BJ (cell line): ENCODE measurements at regions not wholly inside any gene's neighbourhood (a gene's known extent, or its start where the extent isn't known, plus 50 kb on each side); places are given as distances from the start of the nearest gene placed in this dataset.

Experiments
- CTCF ChIA-PET: fragments of 350-600 bp; formaldehyde crosslinking; extraction: SDS; loops from one replicate; lab custom pipeline; 2021; ENCODE audit warnings: antibody characterized with exemption, inconsistent platforms; lab: Yijun Ruan, JAX
- POLR2A ChIA-PET: fragments of 300-600 bp; sonication (Branson Sonifier 250); formaldehyde crosslinking; extraction: SDS; loops from one replicate; lab custom pipeline; 2021; ENCODE audit warnings: antibody characterized with exemption; lab: Charles Lee
- DNase-seq: peaks from one replicate; pipeline ENCODE4 v3.0.0-alpha.2; 2011; ENCODE audit warnings: low read depth
- H3K27me3 ChIP-seq: 2 replicates; pipeline ENCODE4 v1.6.0; 2011; ENCODE audit warnings: low read length; ENCODE audit not compliant: control insufficient read depth, insufficient read depth
- H3K36me3 ChIP-seq: 2 replicates; pipeline ENCODE4 v1.5.1; 2011; ENCODE audit warnings: low read length; ENCODE audit not compliant: control insufficient read depth, insufficient read depth
- H3K4me3 ChIP-seq: 2 replicates; pipeline ENCODE4 v1.5.1; 2011; ENCODE audit warnings: low read depth, mild to moderate bottlenecking, control low read depth, low read length
- TF ChIP-seq, protein P1 (sequence below): IDR thresholded peaks from 2 replicates; pipeline ENCODE4 v1.5.1; 2011; ENCODE audit warnings: low read depth, mild to moderate bottlenecking, control low read depth, inconsistent platforms, low read length, moderate library complexity; ENCODE audit not compliant: insufficient read depth

DNA sequence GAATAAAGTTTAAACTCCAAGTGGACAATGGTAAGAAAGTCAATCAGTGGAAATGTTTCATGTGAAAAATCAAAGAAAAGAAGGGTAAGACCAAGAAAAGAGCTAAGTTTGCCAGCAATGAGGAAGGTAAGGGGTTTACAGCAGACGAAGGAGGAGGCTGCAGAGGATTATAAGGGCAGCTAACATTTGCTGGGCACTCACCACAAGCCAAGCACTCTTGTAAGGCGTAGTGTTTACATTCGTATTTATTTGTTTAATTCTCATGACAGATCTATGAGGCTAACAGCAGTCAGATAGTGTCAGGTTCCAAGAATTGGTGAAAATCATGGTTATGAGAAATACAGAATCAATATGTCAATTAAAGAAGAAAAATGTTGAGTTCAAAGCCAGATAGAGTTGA is 75.2 kb upstream of the NGF start:
- CTCF ChIA-PET, result interaction anchor here (1.1 to 1.8 kb wide), 2 partner anchors 13 to 56 kb away, joined by 3 read pairs; no protein-coding TSS in a partner anchor
- POLR2A ChIA-PET, result no interaction called here
- TF ChIP-seq, protein P1, sequence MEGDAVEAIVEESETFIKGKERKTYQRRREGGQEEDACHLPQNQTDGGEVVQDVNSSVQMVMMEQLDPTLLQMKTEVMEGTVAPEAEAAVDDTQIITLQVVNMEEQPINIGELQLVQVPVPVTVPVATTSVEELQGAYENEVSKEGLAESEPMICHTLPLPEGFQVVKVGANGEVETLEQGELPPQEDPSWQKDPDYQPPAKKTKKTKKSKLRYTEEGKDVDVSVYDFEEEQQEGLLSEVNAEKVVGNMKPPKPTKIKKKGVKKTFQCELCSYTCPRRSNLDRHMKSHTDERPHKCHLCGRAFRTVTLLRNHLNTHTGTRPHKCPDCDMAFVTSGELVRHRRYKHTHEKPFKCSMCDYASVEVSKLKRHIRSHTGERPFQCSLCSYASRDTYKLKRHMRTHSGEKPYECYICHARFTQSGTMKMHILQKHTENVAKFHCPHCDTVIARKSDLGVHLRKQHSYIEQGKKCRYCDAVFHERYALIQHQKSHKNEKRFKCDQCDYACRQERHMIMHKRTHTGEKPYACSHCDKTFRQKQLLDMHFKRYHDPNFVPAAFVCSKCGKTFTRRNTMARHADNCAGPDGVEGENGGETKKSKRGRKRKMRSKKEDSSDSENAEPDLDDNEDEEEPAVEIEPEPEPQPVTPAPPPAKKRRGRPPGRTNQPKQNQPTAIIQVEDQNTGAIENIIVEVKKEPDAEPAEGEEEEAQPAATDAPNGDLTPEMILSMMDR, result no peak
- Histone ChIP-seq H3K36me3 (no peaks in the 10 kb centered on the region), H3K27me3 (no peaks in the 10 kb centered on the region), H3K4me3 (no peak overlapping the region)
- DNase-seq, result no peak

DNA sequence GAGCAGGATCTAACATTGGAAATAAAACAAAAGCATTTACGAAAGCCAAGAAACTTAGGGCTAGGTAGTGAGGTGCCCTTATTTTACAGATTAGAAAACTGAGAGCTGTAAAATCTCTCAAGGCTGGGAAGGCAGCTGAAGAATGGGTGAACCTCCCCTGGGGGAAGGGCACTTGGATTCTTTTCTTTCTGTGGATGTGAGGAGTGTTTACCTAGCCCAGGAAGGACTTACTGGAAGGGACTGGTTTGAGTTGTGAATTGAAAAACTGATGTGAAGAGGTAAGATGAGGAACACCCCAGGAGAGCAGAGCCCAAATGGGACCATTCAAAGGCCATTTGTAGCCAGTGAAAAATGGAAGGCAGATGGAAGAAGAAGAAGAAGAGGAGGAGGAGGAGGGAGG is 74.7 kb upstream of the NGF start:
- CTCF ChIA-PET, result interaction anchor here (1.1 to 1.8 kb wide), 2 partner anchors 13 to 57 kb away, joined by 3 read pairs; no protein-coding TSS in a partner anchor

DNA sequence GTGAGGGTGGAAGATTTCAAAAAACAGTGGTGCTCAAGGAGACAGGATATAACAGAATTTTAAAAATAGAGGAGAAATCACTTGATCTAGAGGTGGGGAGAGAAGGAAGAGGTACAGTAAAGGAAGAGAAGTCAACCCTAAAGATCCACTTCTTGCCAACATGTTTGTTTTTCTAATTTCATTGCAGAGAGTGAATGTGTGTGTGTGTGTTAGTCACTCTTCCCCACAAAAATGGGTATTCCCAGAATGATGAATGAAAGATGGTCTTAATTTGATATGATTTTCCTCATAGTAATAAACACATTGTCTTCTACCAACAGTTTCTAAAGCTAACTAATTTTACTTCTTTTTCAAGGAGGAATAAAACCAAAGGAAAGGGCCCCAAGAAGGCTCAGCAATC is 74.2 kb upstream of the NGF start:
- CTCF ChIA-PET, result interaction anchor here (1.1 to 1.8 kb wide), 2 partner anchors 13 to 57 kb away, joined by 3 read pairs; no protein-coding TSS in a partner anchor
- TF ChIP-seq, protein P1, result no peak
- Histone ChIP-seq H3K27me3 (no peaks in the 10 kb centered on the region), H3K4me3 (no peak overlapping the region), H3K36me3 (no peaks in the 10 kb centered on the region)
- DNase-seq, result no peak
- POLR2A ChIA-PET, result no interaction called here

More for the DNA sequence above, 74.7 kb upstream of the NGF start:
- Histone ChIP-seq H3K27me3 (no peaks in the 10 kb centered on the region), H3K4me3 (no peak overlapping the region), H3K36me3 (no peaks in the 10 kb centered on the region)
- TF ChIP-seq, protein P1, result no peak
- POLR2A ChIA-PET, result no interaction called here
- DNase-seq, result no peak

DNA sequence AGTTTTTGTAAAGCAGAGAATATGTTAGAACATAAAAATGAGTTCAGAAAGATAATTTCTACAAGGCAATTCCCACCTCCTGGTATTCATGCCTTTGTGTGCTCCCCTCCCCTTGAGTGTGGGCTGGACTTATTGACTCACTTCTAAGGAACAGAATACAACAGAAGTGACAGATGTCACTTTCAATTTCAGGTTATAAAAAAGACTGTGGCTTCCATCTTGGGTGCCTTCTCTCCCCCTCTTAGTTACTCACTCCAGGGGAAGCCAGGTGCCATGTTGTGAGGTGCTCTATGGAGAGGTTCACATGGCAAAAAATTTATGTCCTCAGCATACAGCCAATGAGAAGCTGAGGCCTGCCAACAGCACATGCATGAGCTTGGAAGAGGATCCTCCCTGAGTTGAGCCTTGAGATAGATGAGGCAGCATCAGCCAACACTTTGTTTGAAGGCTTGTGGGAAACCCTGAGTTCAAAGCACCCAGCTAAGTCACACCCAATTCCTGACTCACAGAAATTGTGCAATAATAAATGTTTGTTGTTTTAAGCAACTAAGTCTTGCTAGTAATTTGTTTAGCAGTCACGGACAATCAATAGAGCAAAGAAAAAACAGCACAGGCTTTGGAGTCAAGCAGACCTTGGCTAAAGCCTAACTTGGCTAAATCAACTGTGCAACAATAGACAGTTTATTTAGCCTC is 73.5 kb upstream of the NGF start:
- POLR2A ChIA-PET, result no interaction called here
- H3K27me3 ChIP-seq, result no peaks in the 10 kb centered on the region
- TF ChIP-seq, protein P1, result no peak
- peak; percentile 80 for DNase-seq
- CTCF ChIA-PET, result no interaction called here
- H3K4me3 ChIP-seq, result no peak overlapping the region
- no peaks in the 10 kb centered on the region for H3K36me3 ChIP-seq

DNA sequence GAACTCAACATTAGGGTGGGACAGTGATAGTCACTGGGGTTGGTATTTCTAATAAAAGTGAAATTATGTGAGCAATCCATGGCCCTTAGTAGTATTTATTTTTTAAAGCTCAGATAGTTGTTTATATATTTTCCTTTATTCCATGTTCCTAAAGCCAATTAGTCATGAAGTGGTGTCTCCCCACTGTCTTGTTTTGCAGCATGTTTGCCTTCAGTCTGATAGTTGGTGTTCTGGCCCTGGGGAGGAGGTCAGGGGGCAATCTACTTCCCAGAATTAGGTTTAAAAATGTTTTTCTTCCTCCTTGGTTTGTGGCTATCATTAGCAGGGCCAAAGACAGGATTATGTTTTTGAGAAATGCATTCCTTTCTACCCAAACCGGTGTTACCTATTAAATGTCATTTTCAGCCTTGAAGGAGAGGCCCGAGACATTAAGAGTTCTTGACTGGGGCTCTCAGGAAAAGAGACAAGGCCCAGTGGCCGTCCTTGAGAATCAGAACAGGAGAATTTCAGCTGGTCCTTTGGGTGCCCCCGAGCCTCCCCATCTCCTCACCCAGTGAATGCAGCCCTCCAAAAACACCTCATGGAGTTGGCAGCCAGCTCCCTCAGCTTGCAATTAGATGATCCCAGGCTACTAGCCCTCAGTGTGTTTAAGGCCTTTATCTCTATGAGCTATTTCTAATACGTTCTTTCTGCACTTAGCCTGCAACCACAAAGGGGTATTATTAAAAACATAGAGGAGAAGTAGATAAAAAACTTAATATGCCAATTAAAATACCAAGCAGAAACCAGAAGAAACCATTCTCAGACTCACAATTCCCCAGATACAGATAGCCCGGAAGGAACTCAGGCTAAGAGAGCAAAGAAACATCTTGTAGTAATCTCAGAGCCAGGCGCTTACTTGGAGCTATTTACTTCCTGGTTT is 71.3 kb upstream of the NGF start:
- TF ChIP-seq, protein P1, result no peak
- H3K4me3 ChIP-seq, result no peak overlapping the region
- CTCF ChIA-PET, result interaction anchor here (0.5 to 1.3 kb wide), 4 partner anchors 9 to 182 kb away, joined by 3 read pairs; no protein-coding TSS in a partner anchor
- DNase-seq, result peak; percentile 26
- no peaks in the 10 kb centered on the region for H3K27me3 ChIP-seq
- H3K36me3 ChIP-seq, result no peaks in the 10 kb centered on the region
- POLR2A ChIA-PET, result no interaction called here
